ENCODE measurements at regions not wholly inside any gene's neighbourhood (a gene's known extent, or its start where the extent isn't known, plus 50 kb on each side); places are given as distances from the start of the nearest gene placed in this dataset.

GRCh38 chr15:49801796-49802195, 180.9 kb downstream of the DTWD1 start:
- TF ChIP-seq POLR2AphosphoS5 (IDR thresholded peaks at IDR 0.05) (no peak), EP300 (IDR thresholded peaks at IDR 0.05) (no peak), POLR2A (IDR thresholded peaks at IDR 0.05) (no peak)
- TF ChIP-seq, protein P1, sequence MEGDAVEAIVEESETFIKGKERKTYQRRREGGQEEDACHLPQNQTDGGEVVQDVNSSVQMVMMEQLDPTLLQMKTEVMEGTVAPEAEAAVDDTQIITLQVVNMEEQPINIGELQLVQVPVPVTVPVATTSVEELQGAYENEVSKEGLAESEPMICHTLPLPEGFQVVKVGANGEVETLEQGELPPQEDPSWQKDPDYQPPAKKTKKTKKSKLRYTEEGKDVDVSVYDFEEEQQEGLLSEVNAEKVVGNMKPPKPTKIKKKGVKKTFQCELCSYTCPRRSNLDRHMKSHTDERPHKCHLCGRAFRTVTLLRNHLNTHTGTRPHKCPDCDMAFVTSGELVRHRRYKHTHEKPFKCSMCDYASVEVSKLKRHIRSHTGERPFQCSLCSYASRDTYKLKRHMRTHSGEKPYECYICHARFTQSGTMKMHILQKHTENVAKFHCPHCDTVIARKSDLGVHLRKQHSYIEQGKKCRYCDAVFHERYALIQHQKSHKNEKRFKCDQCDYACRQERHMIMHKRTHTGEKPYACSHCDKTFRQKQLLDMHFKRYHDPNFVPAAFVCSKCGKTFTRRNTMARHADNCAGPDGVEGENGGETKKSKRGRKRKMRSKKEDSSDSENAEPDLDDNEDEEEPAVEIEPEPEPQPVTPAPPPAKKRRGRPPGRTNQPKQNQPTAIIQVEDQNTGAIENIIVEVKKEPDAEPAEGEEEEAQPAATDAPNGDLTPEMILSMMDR (IDR thresholded peaks at IDR 0.05) = no peak
- Histone ChIP-seq H3K9me3 (no peaks in the 10 kb centered on the region), H3K27me3 (no peaks in the 10 kb centered on the region), H3K36me3 (no peaks in the 10 kb centered on the region), H3K27ac (no peak overlapping the region), H3K4me1 (no peaks in the 10 kb centered on the region), H3K4me3 (no peak overlapping the region)
- DNase-seq (ENCODE audit: low spot score in 2 of 2) = no peak
